ENCODE measurements at regions not wholly inside any gene's neighbourhood (a gene's known extent, or its start where the extent isn't known, plus 50 kb on each side); places are given as distances from the start of the nearest gene placed in this dataset.

DNA sequence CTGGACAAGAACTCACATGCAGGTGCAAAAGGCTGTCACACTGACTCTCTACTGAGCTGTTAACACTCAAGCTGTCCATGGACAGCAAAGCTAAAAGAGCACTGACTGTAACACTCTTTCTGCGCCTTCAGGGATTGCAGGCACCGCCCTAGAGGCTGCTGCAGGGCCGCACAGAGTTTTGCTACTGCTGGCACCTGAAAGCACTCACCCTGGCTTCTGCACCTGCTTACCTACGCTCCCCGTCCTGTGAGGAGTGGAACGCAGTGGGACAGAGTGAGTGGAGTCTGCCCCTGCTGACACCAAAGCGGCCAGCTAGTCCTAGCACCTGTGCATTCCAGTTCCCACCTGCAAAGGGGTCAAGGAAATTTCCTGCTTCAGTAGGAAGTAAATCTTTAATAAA, 941.3 kb downstream of the DIPK2A start:
- no peaks in the 10 kb centered on the region for H3K27me3 ChIP-seq (ENCODE audit: control insufficient read depth, insufficient read depth, low read length)
- WGBS (ENCODE audit: insufficient coverage), result 74% methylated on average over 5 of the region's 7 CpGs
- H3K27ac ChIP-seq (ENCODE audit: low read length), result no peak overlapping the region
- H3K4me3 ChIP-seq (ENCODE audit: low read length), result no peak overlapping the region
- H3K9me3 ChIP-seq (replicated peaks; ENCODE audit: control insufficient read depth, low read depth, low read length), result no peaks in the 10 kb centered on the region
- no peaks in the 10 kb centered on the region for H3K4me1 ChIP-seq (ENCODE audit: control insufficient read depth, insufficient read depth, low read length)
- H3K36me3 ChIP-seq (ENCODE audit: control insufficient read depth, insufficient read depth, low read length), result no peaks in the 10 kb centered on the region
- DNase-seq, result no peak

DNA sequence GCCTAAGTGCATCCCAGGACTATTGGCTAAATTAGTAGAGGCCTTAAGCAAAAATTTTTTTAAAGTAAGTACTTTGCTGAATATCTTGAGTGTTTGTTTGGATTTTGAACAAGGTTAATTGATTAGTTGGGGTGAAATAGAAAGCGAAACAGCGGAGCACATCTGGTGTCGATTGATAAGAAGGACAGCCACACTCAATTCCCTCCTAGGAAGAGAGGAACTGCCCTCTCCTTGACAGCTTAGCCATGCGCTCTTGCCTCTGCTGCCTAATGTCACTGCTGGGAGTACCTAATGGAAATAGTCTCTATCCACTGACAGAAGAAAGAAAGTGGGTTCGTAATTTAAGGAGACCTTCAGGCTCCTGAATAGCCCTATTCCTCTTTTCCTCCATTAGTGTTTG, 943.6 kb downstream of the DIPK2A start:
- H3K9me3 ChIP-seq (replicated peaks; ENCODE audit: control insufficient read depth, low read depth, low read length), result no peaks in the 10 kb centered on the region
- no CpG with 5 or more reads among the region's 5 CpGs for WGBS (ENCODE audit: insufficient coverage)
- no peak overlapping the region for H3K27ac ChIP-seq (ENCODE audit: low read length)

DNA sequence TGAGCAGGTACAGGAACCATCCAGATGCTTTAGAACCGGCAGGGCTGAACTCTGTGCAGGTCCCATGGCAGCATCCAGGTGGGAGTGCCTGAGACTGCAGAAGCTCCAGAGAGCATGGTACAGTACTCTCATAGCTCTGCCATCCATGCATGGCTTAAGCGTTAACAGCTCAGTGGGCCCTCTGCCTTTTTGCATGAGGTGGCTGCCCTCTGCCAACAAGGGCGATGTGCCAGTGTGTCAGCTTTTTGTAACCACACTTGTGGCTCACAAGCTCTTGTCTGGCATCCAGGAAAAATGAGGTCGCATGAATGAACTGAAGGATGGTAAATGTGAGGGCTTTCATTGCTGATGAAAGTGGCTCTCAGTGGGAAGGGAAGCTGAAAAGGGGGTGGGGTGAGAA, 950.1 kb downstream of the DIPK2A start:
- no peak for DNase-seq
- 85% methylated on average over 3 of the region's 4 CpGs for WGBS (ENCODE audit: insufficient coverage)
- H3K27ac ChIP-seq (ENCODE audit: low read length), result no peak overlapping the region

More for the DNA sequence above, 943.6 kb downstream of the DIPK2A start:
- Histone ChIP-seq H3K4me3 (ENCODE audit: low read length) (no peak overlapping the region), H3K36me3 (ENCODE audit: control insufficient read depth, insufficient read depth, low read length) (no peaks in the 10 kb centered on the region), H3K4me1 (ENCODE audit: control insufficient read depth, insufficient read depth, low read length) (no peaks in the 10 kb centered on the region), H3K27me3 (ENCODE audit: control insufficient read depth, insufficient read depth, low read length) (no peaks in the 10 kb centered on the region)
- DNase-seq, result no peak

DNA sequence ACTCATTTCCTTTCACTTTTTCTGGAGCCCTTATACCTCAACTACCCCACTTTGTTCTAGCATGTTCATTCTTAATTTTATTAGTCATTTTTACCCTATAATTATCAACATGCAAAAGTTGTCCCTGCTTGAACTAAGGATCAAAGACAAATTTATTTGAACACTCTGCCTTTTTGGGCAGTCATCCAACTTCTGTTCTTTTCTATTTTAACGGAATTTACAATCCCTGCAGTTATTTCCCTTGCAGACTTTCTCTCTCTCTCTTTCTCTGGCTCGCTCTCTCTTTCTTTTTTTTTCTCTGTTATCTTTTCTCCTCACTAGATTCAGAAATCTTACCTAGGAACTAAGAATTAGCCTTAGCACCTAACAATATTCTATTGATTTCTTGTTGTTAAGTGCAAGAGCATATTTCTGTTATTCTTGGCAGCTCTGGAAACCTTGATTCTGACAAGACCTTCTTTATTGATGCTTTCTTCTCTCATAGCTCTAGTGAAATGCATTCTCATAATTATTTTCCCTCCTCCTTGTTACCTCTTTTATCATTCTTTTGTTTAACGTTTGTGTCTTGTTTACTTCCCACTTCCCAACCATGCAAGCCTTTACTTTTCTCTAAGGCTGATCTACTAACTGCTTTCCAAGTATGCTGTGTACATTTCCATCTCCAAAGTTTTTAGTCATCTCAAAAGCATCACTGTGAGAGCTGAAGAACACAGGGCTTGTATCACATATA, 951.6 kb downstream of the DIPK2A start:
- WGBS (ENCODE audit: insufficient coverage), result 0% methylated on average over 1 of the region's 3 CpGs
- no peaks in the 10 kb centered on the region for H3K9me3 ChIP-seq (replicated peaks; ENCODE audit: control insufficient read depth, low read depth, low read length)
- no peak overlapping the region for H3K4me3 ChIP-seq (ENCODE audit: low read length)
- no peaks in the 10 kb centered on the region for H3K4me1 ChIP-seq (ENCODE audit: control insufficient read depth, insufficient read depth, low read length)
- no peaks in the 10 kb centered on the region for H3K36me3 ChIP-seq (ENCODE audit: control insufficient read depth, insufficient read depth, low read length)
- H3K27me3 ChIP-seq (ENCODE audit: control insufficient read depth, insufficient read depth, low read length), result no peaks in the 10 kb centered on the region
- no peak overlapping the region for H3K27ac ChIP-seq (ENCODE audit: low read length)
- peak; percentile 15 for DNase-seq

More for the DNA sequence above, 950.1 kb downstream of the DIPK2A start:
- H3K9me3 ChIP-seq (replicated peaks; ENCODE audit: control insufficient read depth, low read depth, low read length), result no peaks in the 10 kb centered on the region
- H3K4me3 ChIP-seq (ENCODE audit: low read length), result no peak overlapping the region
- H3K36me3 ChIP-seq (ENCODE audit: control insufficient read depth, insufficient read depth, low read length), result no peaks in the 10 kb centered on the region
- no peaks in the 10 kb centered on the region for H3K4me1 ChIP-seq (ENCODE audit: control insufficient read depth, insufficient read depth, low read length)
- no peaks in the 10 kb centered on the region for H3K27me3 ChIP-seq (ENCODE audit: control insufficient read depth, insufficient read depth, low read length)

DNA sequence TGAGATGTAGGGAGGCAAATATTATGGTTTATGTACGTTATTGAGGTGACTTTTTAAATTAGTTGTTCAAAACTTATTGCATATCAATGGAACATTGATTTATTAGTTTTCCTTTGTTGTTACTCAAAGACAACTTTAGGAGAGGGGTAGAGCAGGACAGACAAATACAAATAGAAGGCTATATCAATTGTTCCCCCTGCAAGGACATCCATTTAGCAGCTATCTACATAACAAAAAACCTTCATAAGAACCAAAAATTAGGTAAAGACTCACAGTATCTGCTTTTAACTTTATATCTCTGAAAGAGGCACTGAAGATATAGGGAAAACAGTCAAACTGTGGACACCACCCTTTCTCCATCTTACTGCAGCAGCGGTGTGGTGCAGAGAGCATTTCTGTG, 958.8 kb downstream of the DIPK2A start:
- H3K27me3 ChIP-seq (ENCODE audit: control insufficient read depth, insufficient read depth, low read length), result no peaks in the 10 kb centered on the region
- H3K27ac ChIP-seq (ENCODE audit: low read length), result no peak overlapping the region
- no peaks in the 10 kb centered on the region for H3K36me3 ChIP-seq (ENCODE audit: control insufficient read depth, insufficient read depth, low read length)
- H3K4me1 ChIP-seq (ENCODE audit: control insufficient read depth, insufficient read depth, low read length), result no peaks in the 10 kb centered on the region
- no peak overlapping the region for H3K4me3 ChIP-seq (ENCODE audit: low read length)
- no peaks in the 10 kb centered on the region for H3K9me3 ChIP-seq (replicated peaks; ENCODE audit: control insufficient read depth, low read depth, low read length)
- no CpG with 5 or more reads among the region's 2 CpGs for WGBS (ENCODE audit: insufficient coverage)
- DNase-seq, result no peak

DNA sequence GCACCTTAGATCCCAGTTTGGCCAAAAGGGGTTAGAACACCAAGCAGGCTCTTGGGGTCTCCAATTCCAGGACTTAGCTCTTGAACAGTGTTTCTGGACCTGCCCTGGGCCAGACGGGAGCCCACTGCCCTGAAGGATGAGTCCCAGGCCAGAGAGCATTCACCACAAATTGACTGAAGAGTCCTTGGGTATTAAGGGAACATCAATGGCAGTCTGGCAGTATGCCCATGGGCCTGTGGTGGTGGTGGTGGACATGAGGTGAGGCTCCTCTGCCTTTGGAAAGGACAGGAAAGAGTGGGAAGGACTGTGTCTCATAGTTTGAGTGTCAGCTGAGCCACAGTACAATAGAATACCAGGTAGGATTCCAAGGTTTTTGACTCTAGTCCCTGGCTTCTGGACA, 960.0 kb downstream of the DIPK2A start:
- H3K9me3 ChIP-seq (replicated peaks; ENCODE audit: control insufficient read depth, low read depth, low read length), result no peaks in the 10 kb centered on the region
- 80% methylated on average over 1 of the region's 1 CpG for WGBS (ENCODE audit: insufficient coverage)

DNA sequence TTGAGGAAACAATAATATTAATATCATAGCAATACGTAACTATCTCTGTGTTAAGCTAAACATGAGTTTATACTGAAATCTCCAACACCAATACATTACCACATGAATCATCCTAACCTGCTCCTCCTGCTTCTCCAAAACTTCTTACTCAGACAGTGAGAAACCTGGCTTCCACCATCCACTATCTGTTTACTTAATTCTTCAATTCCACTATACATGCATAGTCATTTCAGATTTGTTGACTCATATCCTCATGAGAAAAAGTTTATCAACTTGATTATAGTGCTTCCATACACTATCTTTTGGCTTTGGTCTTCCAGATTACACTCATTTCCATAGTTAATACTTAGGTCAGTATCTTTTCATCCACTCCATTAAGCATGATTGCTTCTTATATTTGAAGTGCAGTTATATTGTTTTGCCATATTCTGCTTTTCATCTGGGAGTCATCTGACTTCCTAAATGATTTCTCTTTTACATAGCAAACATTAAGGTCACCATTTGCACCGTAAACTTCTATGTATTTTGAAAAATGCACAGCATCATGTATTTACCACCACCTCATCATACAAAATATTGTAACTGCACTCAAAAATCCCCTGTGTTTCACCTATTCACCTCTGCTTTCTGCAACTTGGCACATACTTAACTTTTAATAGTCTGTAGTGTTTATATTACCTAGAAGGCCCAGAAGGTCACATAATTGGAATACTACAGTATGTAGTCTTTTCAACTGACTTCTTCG, 970.6 kb downstream of the DIPK2A start:
- Histone ChIP-seq H3K4me1 (ENCODE audit: control insufficient read depth, insufficient read depth, low read length) (no peaks in the 10 kb centered on the region), H3K27ac (ENCODE audit: low read length) (no peak overlapping the region), H3K36me3 (ENCODE audit: control insufficient read depth, insufficient read depth, low read length) (no peaks in the 10 kb centered on the region), H3K4me3 (ENCODE audit: low read length) (no peak overlapping the region), H3K27me3 (ENCODE audit: control insufficient read depth, insufficient read depth, low read length) (no peaks in the 10 kb centered on the region), H3K9me3 (replicated peaks; ENCODE audit: control insufficient read depth, low read depth, low read length) (no peaks in the 10 kb centered on the region)
- no CpG with 5 or more reads among the region's 3 CpGs for WGBS (ENCODE audit: insufficient coverage)
- DNase-seq, result no peak

More for the DNA sequence above, 960.0 kb downstream of the DIPK2A start:
- no peak overlapping the region for H3K4me3 ChIP-seq (ENCODE audit: low read length)
- DNase-seq, result no peak
- no peaks in the 10 kb centered on the region for H3K36me3 ChIP-seq (ENCODE audit: control insufficient read depth, insufficient read depth, low read length)
- H3K27ac ChIP-seq (ENCODE audit: low read length), result no peak overlapping the region
- H3K4me1 ChIP-seq (ENCODE audit: control insufficient read depth, insufficient read depth, low read length), result no peaks in the 10 kb centered on the region
- no peaks in the 10 kb centered on the region for H3K27me3 ChIP-seq (ENCODE audit: control insufficient read depth, insufficient read depth, low read length)

GRCh38 chr3:144942838-144943197, 971.2 kb downstream of the DIPK2A start:
- Histone ChIP-seq H3K27me3 (ENCODE audit: control insufficient read depth, insufficient read depth, low read length) (no peaks in the 10 kb centered on the region), H3K4me1 (ENCODE audit: control insufficient read depth, insufficient read depth, low read length) (no peaks in the 10 kb centered on the region), H3K9me3 (replicated peaks; ENCODE audit: control insufficient read depth, low read depth, low read length) (no peaks in the 10 kb centered on the region), H3K27ac (ENCODE audit: low read length) (no peak overlapping the region), H3K36me3 (ENCODE audit: control insufficient read depth, insufficient read depth, low read length) (no peaks in the 10 kb centered on the region), H3K4me3 (ENCODE audit: low read length) (no peak overlapping the region)
- DNase-seq, result no peak
- WGBS (ENCODE audit: insufficient coverage), result 87% methylated on average over 2 of the region's 3 CpGs

- no peaks in the 10 kb centered on the region for H3K27me3 ChIP-seq (ENCODE audit: control insufficient read depth, insufficient read depth, low read length)
- H3K9me3 ChIP-seq (replicated peaks; ENCODE audit: control insufficient read depth, low read depth, low read length), result peaks cover 2% of the 10 kb centered on the region
- no CpG with 5 or more reads among the region's 5 CpGs for WGBS (ENCODE audit: insufficient coverage)
- H3K4me3 ChIP-seq (ENCODE audit: low read length), result no peak overlapping the region
- H3K27ac ChIP-seq (ENCODE audit: low read length), result no peak overlapping the region
- DNase-seq, result no peak
- no peaks in the 10 kb centered on the region for H3K36me3 ChIP-seq (ENCODE audit: control insufficient read depth, insufficient read depth, low read length)
- no peaks in the 10 kb centered on the region for H3K4me1 ChIP-seq (ENCODE audit: control insufficient read depth, insufficient read depth, low read length)
Measured at GRCh38 chr3:144947895-144948294, 976.3 kb downstream of the DIPK2A start.

GRCh38 chr3:144948711-144949110, 977.1 kb downstream of the DIPK2A start:
- no CpG with 5 or more reads among the region's 2 CpGs for WGBS (ENCODE audit: insufficient coverage)
- Histone ChIP-seq H3K27ac (ENCODE audit: low read length) (no peak overlapping the region), H3K4me3 (ENCODE audit: low read length) (no peak overlapping the region), H3K9me3 (replicated peaks; ENCODE audit: control insufficient read depth, low read depth, low read length) (peaks cover 2% of the 10 kb centered on the region), H3K27me3 (ENCODE audit: control insufficient read depth, insufficient read depth, low read length) (no peaks in the 10 kb centered on the region), H3K4me1 (ENCODE audit: control insufficient read depth, insufficient read depth, low read length) (no peaks in the 10 kb centered on the region), H3K36me3 (ENCODE audit: control insufficient read depth, insufficient read depth, low read length) (no peaks in the 10 kb centered on the region)
- no peak for DNase-seq

Data from muscle of leg (tissue), 3 donors.